ENCODE measurements at regions not wholly inside any gene's neighbourhood (a gene's known extent, or its start where the extent isn't known, plus 50 kb on each side); places are given as distances from the start of the nearest gene placed in this dataset.

DNA sequence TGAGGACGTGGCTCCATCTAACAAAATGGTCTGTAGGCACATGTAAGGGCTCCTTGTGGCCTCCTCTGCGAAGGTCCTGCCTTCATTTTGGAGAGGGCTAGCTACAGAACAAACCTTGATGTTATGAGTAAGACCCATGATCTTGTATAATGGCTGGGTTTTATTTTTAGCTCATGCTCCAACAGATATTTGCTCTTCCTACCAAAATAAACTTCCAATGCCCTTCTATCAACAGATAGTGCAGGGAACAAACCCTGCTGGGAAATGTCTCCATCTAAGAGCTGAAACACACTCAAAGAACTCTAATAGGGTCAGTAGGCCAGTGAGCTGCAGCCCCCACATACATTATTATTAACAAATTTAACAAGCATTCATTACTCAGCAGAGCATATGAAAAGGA, 189.5 kb downstream of the LURAP1L start:
- H3K9ac ChIP-seq (ENCODE audit: insufficient read length) = no peak overlapping the region
- H3K9me3 ChIP-seq (ENCODE audit: low read depth, low read length) = no peaks in the 10 kb centered on the region
- H3K36me3 ChIP-seq (ENCODE audit: insufficient read depth, low read length) = no peaks in the 10 kb centered on the region
- H3K27ac ChIP-seq = no peak overlapping the region
- H3K4me3 ChIP-seq = no peak overlapping the region
- no peak for DNase-seq (ENCODE audit: low read depth, low spot score)
- TF ChIP-seq POLR2AphosphoS5 (IDR thresholded peaks at IDR 0.05; ENCODE audit: borderline replicate concordance, low read depth, low read length) (no peak), EZH2 (IDR thresholded peaks at IDR 0.05) (no peak), FOXP2 (optimal IDR thresholded peaks at IDR 0.05; ENCODE audit: control extremely low read depth, extremely low read length, insufficient read depth) (no peak)

DNA sequence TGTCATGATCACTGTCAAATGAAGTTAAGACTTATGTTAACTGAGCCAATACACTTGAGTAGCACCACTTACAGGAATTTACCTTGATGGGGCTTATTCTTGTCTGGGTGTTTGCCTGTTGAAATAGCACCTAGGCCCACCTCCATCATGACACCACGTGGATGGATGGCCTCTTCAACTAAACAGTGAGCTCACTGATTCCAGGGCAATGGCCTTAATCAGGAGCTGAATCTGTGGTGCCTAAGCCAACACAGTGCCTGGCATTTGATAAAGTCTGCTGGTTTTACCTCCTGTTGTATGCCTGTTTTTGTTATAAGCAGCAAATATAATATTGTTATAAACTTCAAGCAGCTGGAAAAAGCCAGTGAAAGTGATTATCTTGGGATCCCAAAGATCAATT, 190.5 kb downstream of the LURAP1L start:
- no peak for TF ChIP-seq EZH2 (IDR thresholded peaks at IDR 0.05)
- TF ChIP-seq FOXP2 (optimal IDR thresholded peaks at IDR 0.05; ENCODE audit: control extremely low read depth, extremely low read length, insufficient read depth) = no peak
- TF ChIP-seq POLR2AphosphoS5 (IDR thresholded peaks at IDR 0.05; ENCODE audit: borderline replicate concordance, low read depth, low read length) = no peak
- Histone ChIP-seq H3K9ac (ENCODE audit: insufficient read length) (no peak overlapping the region), H3K36me3 (ENCODE audit: insufficient read depth, low read length) (no peaks in the 10 kb centered on the region), H3K9me3 (ENCODE audit: low read depth, low read length) (peaks cover 3% of the 10 kb centered on the region; the same call in 1 of the 2 replicates), H3K4me3 (no peak overlapping the region), H3K27ac (no peak overlapping the region)
- DNase-seq (ENCODE audit: low read depth, low spot score) = no peak

DNA sequence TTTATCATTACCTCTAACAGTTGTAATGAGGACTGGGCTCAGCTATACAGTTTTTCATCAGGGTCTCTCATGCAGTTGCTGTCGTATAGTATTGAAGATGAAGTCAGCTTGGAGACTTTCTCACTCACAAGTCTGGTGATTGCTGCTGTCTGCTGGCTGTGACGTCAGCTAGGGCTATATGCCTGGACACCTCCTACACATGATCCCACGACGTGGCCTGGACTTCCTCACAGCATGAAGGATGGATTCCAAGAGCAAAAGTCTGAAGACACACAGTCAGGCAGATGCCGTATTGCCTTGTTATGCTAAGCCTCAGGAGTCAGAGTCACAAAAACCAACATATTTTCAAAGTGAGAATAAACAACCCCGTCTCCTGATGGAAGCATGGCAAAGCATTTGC, 193.3 kb downstream of the LURAP1L start:
- no peak for TF ChIP-seq EZH2 (IDR thresholded peaks at IDR 0.05)
- TF ChIP-seq POLR2AphosphoS5 (IDR thresholded peaks at IDR 0.05; ENCODE audit: borderline replicate concordance, low read depth, low read length) = no peak
- TF ChIP-seq FOXP2 (optimal IDR thresholded peaks at IDR 0.05; ENCODE audit: control extremely low read depth, extremely low read length, insufficient read depth) = no peak
- DNase-seq (ENCODE audit: low read depth, low spot score) = no peak
- H3K36me3 ChIP-seq (ENCODE audit: insufficient read depth, low read length) = no peaks in the 10 kb centered on the region

DNA sequence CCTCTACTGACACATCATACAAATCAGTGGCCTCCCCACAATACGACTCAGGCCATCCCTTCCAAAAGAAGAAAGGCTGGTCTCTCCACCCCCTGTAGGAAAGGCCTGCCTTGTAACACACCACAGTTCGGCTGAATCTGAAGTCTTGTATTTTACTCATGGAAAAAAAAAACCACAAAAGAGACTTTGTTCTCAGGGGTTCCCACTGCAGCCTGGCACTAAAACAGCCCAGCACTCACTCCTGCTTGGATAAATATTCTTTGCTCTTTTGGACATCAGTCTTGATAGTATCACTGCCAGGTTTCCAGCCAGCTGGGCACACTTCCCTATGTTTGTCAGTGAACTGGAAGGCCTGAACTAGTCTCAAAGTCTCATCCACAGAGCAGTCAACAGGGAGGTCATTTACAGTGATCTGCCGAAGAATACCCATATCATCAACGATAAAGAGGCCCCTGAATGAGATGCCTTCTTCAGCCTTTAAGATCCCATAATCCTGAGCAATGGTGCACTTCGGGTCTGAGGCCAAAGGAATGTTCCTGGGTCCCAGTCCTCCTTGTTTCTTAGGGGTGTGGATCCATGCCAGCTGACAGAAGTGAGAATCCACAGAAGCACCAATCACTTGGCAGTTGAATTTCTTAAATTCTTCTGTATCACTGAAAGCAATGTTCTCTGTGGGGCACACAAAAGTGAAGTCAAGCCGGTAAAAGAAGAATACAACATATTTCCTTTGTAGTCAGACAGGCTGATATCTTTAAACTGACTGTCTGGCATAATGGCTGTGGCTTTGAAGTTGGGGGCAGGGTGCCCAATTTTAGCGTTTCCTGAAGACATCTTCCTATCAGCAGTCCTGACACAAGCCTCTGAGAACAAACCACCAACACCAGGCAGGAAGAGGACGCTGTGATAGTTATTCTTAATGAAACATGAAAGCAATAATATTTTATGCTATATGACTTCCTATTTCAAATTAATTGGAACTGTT, 198.1 kb downstream of the LURAP1L start:
- no peaks in the 10 kb centered on the region for H3K36me3 ChIP-seq (ENCODE audit: insufficient read depth, low read length)
- DNase-seq (ENCODE audit: low read depth, low spot score) = no peak
- peaks cover 3% of the 10 kb centered on the region; the same call in 1 of the 2 replicates for H3K9me3 ChIP-seq (ENCODE audit: low read depth, low read length)
- TF ChIP-seq EZH2 (IDR thresholded peaks at IDR 0.05) (no peak), POLR2AphosphoS5 (IDR thresholded peaks at IDR 0.05; ENCODE audit: borderline replicate concordance, low read depth, low read length) (no peak), FOXP2 (optimal IDR thresholded peaks at IDR 0.05; ENCODE audit: control extremely low read depth, extremely low read length, insufficient read depth) (no peak)
- H3K9ac ChIP-seq (ENCODE audit: insufficient read length) = no peak overlapping the region
- H3K27ac ChIP-seq = peak overlapping the region; percentile 48; the same call in 1 of the 2 replicates
- peak overlapping the region; percentile 6; the same call in 1 of the 2 replicates for H3K4me3 ChIP-seq

More for the DNA sequence above, 193.3 kb downstream of the LURAP1L start:
- Histone ChIP-seq H3K27ac (no peak overlapping the region), H3K4me3 (no peak overlapping the region), H3K9ac (ENCODE audit: insufficient read length) (no peak overlapping the region), H3K9me3 (ENCODE audit: low read depth, low read length) (peaks cover 3% of the 10 kb centered on the region; the same call in 1 of the 2 replicates)

DNA sequence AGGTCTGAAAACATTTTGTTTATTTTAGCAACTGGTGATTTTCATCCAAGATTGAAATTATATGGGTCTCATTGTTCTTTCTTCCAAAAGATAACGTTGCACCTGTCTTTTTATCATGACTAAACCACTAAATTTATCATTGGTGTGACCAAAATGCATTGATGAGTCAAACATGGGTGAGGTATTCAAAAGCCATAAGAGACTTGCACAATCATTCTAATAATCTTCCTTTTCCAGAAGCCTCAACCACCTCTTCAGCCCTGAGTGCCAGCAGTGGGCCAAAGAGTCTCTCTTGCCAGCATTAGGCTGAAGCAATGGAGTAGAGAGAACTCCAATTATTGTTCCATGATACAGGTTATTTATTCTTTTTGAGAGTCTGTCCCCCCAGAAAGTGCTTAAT, 198.9 kb downstream of the LURAP1L start:
- no peak for DNase-seq (ENCODE audit: low read depth, low spot score)
- H3K9me3 ChIP-seq (ENCODE audit: low read depth, low read length) = peaks cover 3% of the 10 kb centered on the region; the same call in 1 of the 2 replicates
- TF ChIP-seq POLR2AphosphoS5 (IDR thresholded peaks at IDR 0.05; ENCODE audit: borderline replicate concordance, low read depth, low read length) (no peak), FOXP2 (optimal IDR thresholded peaks at IDR 0.05; ENCODE audit: control extremely low read depth, extremely low read length, insufficient read depth) (no peak), EZH2 (IDR thresholded peaks at IDR 0.05) (no peak)
- no peak overlapping the region for H3K4me3 ChIP-seq
- H3K27ac ChIP-seq = peak overlapping the region; percentile 48; the same call in 1 of the 2 replicates
- no peak overlapping the region for H3K9ac ChIP-seq (ENCODE audit: insufficient read length)
- H3K36me3 ChIP-seq (ENCODE audit: insufficient read depth, low read length) = no peaks in the 10 kb centered on the region

DNA sequence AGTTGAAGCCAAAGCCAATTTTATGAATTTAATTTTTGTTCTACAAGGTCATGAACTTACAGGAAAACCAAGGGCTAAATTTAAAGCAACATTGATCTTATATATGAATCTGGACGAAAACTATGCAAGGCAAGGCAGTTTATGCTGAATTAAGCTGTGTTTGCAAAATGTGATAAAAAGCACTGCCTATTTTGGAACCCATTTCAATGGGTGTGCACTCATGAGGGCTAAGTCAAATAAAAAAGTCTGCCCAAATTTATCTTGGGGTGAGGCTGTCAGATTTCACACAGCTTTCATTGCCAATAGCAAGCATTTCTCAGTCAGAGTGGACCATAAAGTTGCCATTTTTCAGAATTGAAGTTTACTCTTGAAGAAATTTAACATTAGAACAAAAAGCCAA, 199.9 kb downstream of the LURAP1L start:
- H3K4me3 ChIP-seq = no peak overlapping the region
- TF ChIP-seq POLR2AphosphoS5 (IDR thresholded peaks at IDR 0.05; ENCODE audit: borderline replicate concordance, low read depth, low read length) = no peak
- TF ChIP-seq EZH2 (IDR thresholded peaks at IDR 0.05) = no peak
- no peak for TF ChIP-seq FOXP2 (optimal IDR thresholded peaks at IDR 0.05; ENCODE audit: control extremely low read depth, extremely low read length, insufficient read depth)
- H3K9me3 ChIP-seq (ENCODE audit: low read depth, low read length) = peaks cover 3% of the 10 kb centered on the region; the same call in 1 of the 2 replicates
- H3K9ac ChIP-seq (ENCODE audit: insufficient read length) = no peak overlapping the region
- no peak overlapping the region for H3K27ac ChIP-seq
- DNase-seq (ENCODE audit: low read depth, low spot score) = no peak
- no peaks in the 10 kb centered on the region for H3K36me3 ChIP-seq (ENCODE audit: insufficient read depth, low read length)

DNA sequence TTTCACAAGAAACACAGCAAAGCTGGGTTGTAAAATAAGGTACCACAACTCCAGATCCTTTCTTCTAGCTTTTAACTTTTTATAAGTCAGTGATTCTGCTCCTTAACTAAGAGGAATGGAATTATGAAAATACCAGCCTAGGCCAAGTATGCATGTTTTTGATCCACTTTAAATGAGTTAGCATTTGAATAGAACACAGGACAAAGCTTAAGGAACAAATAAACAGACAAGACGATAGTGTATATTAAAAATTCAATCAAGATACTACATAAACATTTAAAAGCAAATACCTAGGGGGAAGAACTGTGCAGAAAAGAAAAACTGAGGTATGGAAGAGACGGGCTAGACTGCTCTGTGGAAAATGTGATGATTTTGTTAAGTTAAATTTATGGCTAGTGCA, 200.7 kb downstream of the LURAP1L start:
- no peak overlapping the region for H3K4me3 ChIP-seq
- H3K36me3 ChIP-seq (ENCODE audit: insufficient read depth, low read length) = no peaks in the 10 kb centered on the region
- no peak for DNase-seq (ENCODE audit: low read depth, low spot score)
- H3K9me3 ChIP-seq (ENCODE audit: low read depth, low read length) = no peaks in the 10 kb centered on the region
- TF ChIP-seq FOXP2 (optimal IDR thresholded peaks at IDR 0.05; ENCODE audit: control extremely low read depth, extremely low read length, insufficient read depth) (no peak), EZH2 (IDR thresholded peaks at IDR 0.05) (no peak), POLR2AphosphoS5 (IDR thresholded peaks at IDR 0.05; ENCODE audit: borderline replicate concordance, low read depth, low read length) (no peak)
- no peak overlapping the region for H3K9ac ChIP-seq (ENCODE audit: insufficient read length)
- H3K27ac ChIP-seq = no peak overlapping the region

DNA sequence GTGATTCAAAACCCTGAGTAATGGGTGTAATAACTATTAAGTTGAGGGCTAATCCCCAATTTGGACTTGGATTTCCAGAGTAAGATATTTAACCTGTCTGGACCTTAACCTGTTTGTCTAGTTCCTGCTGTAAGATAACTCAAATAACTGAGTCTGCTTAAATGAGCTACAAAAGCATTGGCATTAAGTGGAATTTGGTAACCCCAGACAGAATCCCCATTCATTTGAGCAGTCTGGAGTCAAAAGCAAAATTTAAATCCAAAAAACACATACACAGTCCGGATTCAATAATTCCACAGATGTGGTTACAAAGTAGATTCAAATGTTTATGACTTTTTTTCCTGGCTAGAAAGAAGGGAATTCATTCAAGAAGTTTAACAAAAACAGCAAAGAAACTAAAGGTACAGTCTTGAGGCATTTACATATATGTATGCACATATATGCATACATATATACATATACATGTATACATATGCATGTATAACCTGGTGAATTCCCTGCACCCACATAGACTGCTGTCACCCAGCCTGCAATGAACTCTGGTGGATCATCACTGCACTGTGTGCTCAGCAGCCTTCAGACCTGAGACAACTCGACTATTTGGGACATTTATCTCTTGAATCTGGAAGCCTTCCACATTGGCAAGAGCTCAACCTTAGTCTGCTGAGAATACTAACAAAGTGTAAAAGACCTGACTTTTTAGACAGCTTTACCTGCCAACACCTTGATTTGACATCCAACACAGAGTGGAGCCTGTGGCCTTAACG, 205.4 kb downstream of the LURAP1L start:
- Histone ChIP-seq H3K36me3 (ENCODE audit: insufficient read depth, low read length) (no peaks in the 10 kb centered on the region), H3K9ac (ENCODE audit: insufficient read length) (no peak overlapping the region), H3K27ac (no peak overlapping the region), H3K4me3 (no peak overlapping the region), H3K9me3 (ENCODE audit: low read depth, low read length) (no peaks in the 10 kb centered on the region)
- DNase-seq (ENCODE audit: low read depth, low spot score) = no peak
- TF ChIP-seq POLR2AphosphoS5 (IDR thresholded peaks at IDR 0.05; ENCODE audit: borderline replicate concordance, low read depth, low read length) (no peak), FOXP2 (optimal IDR thresholded peaks at IDR 0.05; ENCODE audit: control extremely low read depth, extremely low read length, insufficient read depth) (no peak), EZH2 (IDR thresholded peaks at IDR 0.05) (no peak)

All from SK-N-MC (cell line).